Tibial nerve (tissue), 4 donors: ENCODE measurements at regions not wholly inside any gene's neighbourhood (a gene's known extent, or its start where the extent isn't known, plus 50 kb on each side); places are given as distances from the start of the nearest gene placed in this dataset.

Experiments used
- DNase-seq, 2 donors: peaks; one replicate each; pipeline ENCODE4 v3.0.0-alpha.2; 2019; ENCODE audit warnings: low spot score in 2 of 2
- H3K27ac ChIP-seq, 4 donors: fragments of 200-600 bp; sonication (generic) in 3 of 4; one replicate each; pipeline ENCODE4 v1.5.1; 2017 to 2019; ENCODE audit warnings: mild to moderate bottlenecking in 1 of 4
- H3K27me3 ChIP-seq, 2 donors: fragments of 200-600 bp; sonication (generic) in 1 of 2; one replicate each; pipeline versions ENCODE4 v1.5.1 to v1.6.0; 2017 to 2019
- H3K36me3 ChIP-seq, 3 donors: fragments of 200-600 bp; sonication (generic); one replicate each; pipeline ENCODE4 v1.5.1; 2018 to 2019
- H3K4me1 ChIP-seq, 4 donors: fragments of 200-600 bp; sonication (generic) in 3 of 4; one replicate each; pipeline ENCODE4 v1.5.1; 2017 to 2019
- H3K4me3 ChIP-seq, 4 donors: fragments of 200-600 bp; sonication (generic) in 3 of 4; one replicate each; pipeline ENCODE4 v1.5.1; 2017 to 2019; ENCODE audit warnings: mild to moderate bottlenecking in 1 of 4, moderate library complexity in 1 of 4
- H3K9me3 ChIP-seq, 4 donors: fragments of 200-600 bp; sonication (generic) in 3 of 4; one replicate each; pipeline ENCODE4 v1.5.1; 2017 to 2019
- CTCF ChIP-seq, 5 experiments: fragments of 200-600 bp in 3 of 5; fragments of 450-650 bp in 2 of 5; sonication (generic) in 3 of 5; IDR thresholded peaks; one replicate each; pipeline ENCODE4 v1.5.1; 2016 to 2019; ENCODE audit warnings: antibody characterized with exemption in 5 of 5, mild to moderate bottlenecking in 3 of 5, moderate library complexity in 2 of 5
- EP300 ChIP-seq, 2 donors: sonication (generic); formaldehyde crosslinking; IDR thresholded peaks; one replicate each; pipeline ENCODE4 v1.6.1; 2017; ENCODE audit warnings: antibody characterized with exemption in 2 of 2, mild to moderate bottlenecking in 1 of 2
- POLR2A ChIP-seq, 2 donors: fragments of 450-650 bp; IDR thresholded peaks; one replicate each; pipeline ENCODE4 v1.6.1; 2017; ENCODE audit warnings: antibody characterized with exemption in 2 of 2, mild to moderate bottlenecking in 2 of 2, moderate library complexity in 2 of 2
- WGBS, 2 donors: methylation state at CpG; one replicate each; pipeline ENCODE4 v1.1.5; 2018; 5-methylcytosine and 5-hydroxymethylcytosine counted together

DNA sequence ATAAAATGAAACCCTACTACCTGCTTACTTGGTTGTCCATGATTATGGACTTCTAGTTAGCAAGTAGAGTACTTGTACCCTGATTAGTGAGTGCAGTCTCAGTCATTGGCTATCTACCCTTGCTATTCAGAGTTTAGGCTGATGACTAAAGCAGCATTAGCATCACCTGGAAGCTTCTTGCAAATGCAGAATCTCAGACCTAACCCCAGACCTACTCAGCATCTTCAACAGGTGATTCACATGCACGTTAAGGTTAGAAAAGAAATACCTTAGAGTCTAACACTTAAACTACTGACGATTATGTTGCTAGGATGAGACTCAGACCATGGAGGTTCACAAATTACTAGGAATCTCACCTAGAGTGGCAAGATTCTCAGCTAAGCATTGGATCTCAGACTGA is 399.9 kb upstream of the FANCL start:
- H3K4me3 ChIP-seq, result no peak overlapping the region
- no peaks in the 10 kb centered on the region for H3K4me1 ChIP-seq
- no peaks in the 10 kb centered on the region for H3K36me3 ChIP-seq
- no peaks in the 10 kb centered on the region for H3K9me3 ChIP-seq
- DNase-seq, result no peak
- 67 to 86% methylated on average over 2 of the region's 2 CpGs for WGBS, 2 donors
- H3K27ac ChIP-seq, result no peak overlapping the region
- no peaks in the 10 kb centered on the region for H3K27me3 ChIP-seq
- TF ChIP-seq EP300 (IDR thresholded peaks at IDR 0.05), result no peak

DNA sequence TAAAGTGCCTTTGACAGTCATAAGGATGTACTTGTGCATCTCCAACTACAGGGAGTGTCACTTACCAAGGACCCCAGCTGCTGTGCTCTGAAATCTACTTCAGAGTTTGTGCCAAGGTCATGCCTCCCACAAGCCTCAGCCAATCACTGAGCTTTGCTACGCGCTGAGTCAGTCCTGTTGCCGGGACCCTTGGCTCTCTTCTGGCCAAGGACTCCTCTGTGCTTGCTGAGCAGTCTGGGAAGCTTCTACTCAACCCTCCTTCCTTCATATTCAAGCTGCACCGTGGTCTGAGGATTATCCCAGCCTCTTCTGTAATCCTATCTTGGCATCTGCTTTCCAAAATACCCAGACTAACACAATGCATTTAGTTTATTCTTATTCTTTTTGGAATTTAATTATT is 398.9 kb upstream of the FANCL start:
- no peaks in the 10 kb centered on the region for H3K27me3 ChIP-seq
- DNase-seq, result no peak
- no peaks in the 10 kb centered on the region for H3K9me3 ChIP-seq
- 76 to 82% methylated on average over 4 of the region's 4 CpGs for WGBS, 2 donors
- H3K4me1 ChIP-seq, result no peaks in the 10 kb centered on the region
- TF ChIP-seq POLR2A (IDR thresholded peaks at IDR 0.05) (no peak), CTCF (IDR thresholded peaks at IDR 0.05) (no peak), EP300 (IDR thresholded peaks at IDR 0.05) (no peak)
- H3K4me3 ChIP-seq, result no peak overlapping the region
- no peaks in the 10 kb centered on the region for H3K36me3 ChIP-seq
- H3K27ac ChIP-seq, result no peak overlapping the region

GRCh38 chr2:58638256-58638805 is 397.2 kb upstream of the FANCL start:
- Histone ChIP-seq H3K9me3 (no peaks in the 10 kb centered on the region), H3K27ac (no peak overlapping the region), H3K4me3 (no peak overlapping the region), H3K4me1 (no peaks in the 10 kb centered on the region), H3K27me3 (no peaks in the 10 kb centered on the region), H3K36me3 (no peaks in the 10 kb centered on the region)
- no peak for DNase-seq
- TF ChIP-seq POLR2A (IDR thresholded peaks at IDR 0.05), result no peak
- TF ChIP-seq EP300 (IDR thresholded peaks at IDR 0.05), result no peak
- no peak for TF ChIP-seq CTCF (IDR thresholded peaks at IDR 0.05)
- 65 to 66% methylated on average over 3 of the region's 3 CpGs for WGBS, 2 donors

DNA sequence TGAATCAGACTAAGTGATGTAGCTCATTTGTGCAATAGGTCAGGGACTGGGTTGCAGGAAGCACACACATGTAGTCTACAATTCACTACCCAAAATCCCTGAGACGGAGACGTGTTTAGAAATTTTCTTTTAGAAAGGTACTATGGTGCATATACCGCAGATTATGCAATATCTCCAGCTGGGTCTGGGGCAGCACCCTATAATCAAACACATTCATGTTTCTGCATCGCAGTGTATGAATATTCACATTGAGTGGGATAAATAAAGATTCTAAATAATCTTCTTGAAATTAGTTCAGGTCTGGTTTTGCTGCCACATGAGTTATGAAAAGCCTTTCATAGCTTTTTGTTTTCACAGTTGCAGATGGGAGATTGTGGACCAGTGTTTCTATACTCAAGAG is 395.7 kb upstream of the FANCL start:
- WGBS, 2 donors, result 86 to 89% methylated on average over 4 of the region's 4 CpGs
- DNase-seq, result no peak
- Histone ChIP-seq H3K9me3 (no peaks in the 10 kb centered on the region), H3K4me3 (no peak overlapping the region), H3K36me3 (no peaks in the 10 kb centered on the region), H3K27me3 (no peaks in the 10 kb centered on the region), H3K27ac (no peak overlapping the region), H3K4me1 (no peaks in the 10 kb centered on the region)
- no peak for TF ChIP-seq CTCF (IDR thresholded peaks at IDR 0.05)
- TF ChIP-seq POLR2A (IDR thresholded peaks at IDR 0.05), result no peak
- no peak for TF ChIP-seq EP300 (IDR thresholded peaks at IDR 0.05)

DNA sequence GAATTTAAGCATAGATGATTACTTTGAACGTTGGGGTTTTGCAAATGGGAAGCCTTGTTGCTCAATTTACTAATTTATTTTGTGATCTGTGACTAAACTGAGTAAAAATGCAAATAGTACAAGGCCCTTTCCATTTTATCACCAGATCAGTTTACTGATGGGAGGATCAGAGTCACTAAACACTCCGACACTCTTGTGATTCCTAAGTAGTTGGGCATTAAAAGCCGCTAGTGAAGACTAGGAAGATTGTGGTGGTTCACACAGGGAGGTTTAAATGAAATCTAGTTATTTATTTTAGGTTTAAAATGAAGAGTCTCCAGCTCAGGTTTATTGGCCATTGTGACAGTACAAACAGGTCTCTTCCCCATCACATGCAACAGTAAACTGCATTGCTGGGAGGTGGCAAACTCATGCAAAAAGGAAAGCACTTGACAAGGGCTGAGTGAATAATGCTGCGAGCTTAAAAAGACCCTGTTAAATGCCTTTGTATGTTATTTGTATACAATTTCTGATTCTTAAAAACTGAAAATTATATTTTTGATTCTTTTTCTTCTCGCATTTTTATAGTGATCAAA is 394.8 kb upstream of the FANCL start:
- Histone ChIP-seq H3K27ac (no peak overlapping the region), H3K4me3 (no peak overlapping the region), H3K9me3 (no peaks in the 10 kb centered on the region), H3K27me3 (no peaks in the 10 kb centered on the region), H3K4me1 (no peaks in the 10 kb centered on the region), H3K36me3 (no peaks in the 10 kb centered on the region)
- no peak for DNase-seq
- TF ChIP-seq POLR2A (IDR thresholded peaks at IDR 0.05), result no peak
- TF ChIP-seq CTCF (IDR thresholded peaks at IDR 0.05), result no peak
- TF ChIP-seq EP300 (IDR thresholded peaks at IDR 0.05), result no peak
- WGBS, 2 donors, result 86 to 88% methylated on average over 5 of the region's 5 CpGs
